Stimulated activated CD4-positive, alpha-beta T cell treated with anti-CD3 and anti-CD28 coated beads, Interleukin-1b, Interleukin-23, amount 100 ng/mL, for 24 hours (primary cell): ENCODE measurements at regions not wholly inside any gene's neighbourhood (a gene's known extent, or its start where the extent isn't known, plus 50 kb on each side); places are given as distances from the start of the nearest gene placed in this dataset.

ENCODE experiments used
- DNase-seq, 4 experiments: peaks; one replicate each; pipeline ENCODE4 v3.0.0-alpha.2; 2020; ENCODE audit warnings: low read depth in 4 of 4, low spot score in 1 of 4

DNA sequence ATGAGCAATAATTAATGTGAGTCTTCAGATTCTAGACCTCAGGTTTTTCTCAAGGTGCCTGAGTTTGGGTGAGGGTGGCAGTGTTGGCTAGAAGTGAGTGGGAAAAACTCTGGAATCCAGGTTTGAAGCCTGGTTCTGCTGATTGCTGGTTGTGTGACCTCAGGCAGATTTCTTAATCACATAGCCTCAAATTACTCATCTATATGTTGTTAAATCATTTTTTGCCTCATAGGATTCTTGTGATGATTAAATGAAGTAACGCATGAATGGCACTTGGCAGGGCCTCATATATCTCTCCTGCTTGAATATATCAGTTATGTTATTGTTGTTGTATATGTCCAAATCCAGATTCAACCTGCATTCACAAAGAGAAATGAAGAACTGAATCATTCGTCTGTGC, 60.5 kb downstream of the NR2F2 start:
- no peak for DNase-seq

DNA sequence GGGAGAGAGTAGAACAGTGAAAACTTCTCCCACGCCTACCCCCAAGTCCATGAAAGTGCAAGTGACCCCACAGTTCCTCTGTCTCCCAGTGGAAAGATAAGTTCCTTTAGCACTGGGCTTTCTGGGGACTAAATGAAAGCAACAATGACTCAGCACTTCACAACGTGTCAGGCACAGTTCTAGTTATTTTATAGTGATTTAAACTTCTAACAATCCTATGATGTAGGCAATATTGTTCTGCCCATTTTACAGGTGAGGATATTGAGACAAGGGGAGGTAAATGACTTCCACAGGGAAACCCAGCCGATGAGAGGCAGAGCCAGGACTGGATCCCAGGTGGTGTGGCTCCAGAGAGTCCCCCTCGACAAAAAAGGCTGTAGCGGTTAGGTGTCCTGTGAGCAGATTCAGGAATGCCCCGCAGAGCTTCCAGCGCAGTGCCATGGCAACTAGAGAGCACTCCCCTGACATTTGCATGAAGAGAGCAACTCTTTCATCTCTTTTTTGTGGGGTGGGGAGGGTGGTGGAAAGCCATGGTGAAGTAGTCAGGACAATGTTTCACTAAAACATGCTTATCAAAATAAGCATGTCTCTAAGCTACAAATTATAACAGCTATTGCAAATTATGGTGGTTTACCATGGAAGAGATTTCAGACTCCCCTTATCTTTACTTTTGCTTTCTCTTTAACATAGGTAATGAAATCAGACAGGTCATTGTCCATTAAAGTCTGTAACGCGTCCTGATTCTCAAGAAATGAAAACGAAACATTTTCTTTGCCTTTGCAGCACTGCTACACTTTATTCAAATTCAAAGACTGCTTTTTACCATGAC, 62.1 kb downstream of the NR2F2 start:
- DNase-seq: no peak

DNA sequence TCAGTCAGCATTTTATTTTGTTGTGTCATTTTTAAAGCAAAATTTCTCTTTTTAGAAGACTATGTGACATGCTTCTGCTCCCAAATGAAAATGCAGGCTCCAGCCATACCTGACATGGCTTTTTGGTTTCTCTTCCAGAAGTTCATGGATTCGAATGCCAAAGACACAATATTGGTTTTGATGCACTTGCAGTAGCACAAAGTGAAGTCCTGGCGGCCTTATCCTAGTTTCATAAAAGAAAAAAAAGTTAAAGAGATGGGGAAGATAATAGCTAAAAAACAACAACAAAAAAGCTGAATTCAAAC, 62.7 kb downstream of the NR2F2 start:
- DNase-seq: no peak

DNA sequence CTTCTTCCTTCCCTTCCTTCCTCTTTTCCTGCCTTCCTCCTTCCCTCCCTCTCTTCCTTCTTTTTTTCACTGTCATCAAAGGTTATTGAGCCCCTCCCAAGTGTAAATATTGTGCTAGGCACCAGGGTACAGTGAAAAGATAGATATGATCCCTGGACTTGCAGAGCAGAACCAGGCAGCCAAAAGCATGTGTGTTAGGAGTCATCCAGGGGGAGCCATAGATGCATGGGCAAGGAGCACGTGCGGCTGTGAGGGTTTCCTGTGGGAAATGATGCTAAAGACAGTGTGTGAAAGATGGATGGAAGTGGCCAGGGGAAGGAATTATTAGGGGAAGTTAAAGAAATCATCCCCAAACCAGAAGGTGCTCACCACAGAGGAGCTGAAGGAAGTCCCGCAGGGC, 65.2 kb downstream of the NR2F2 start:
- no peak for DNase-seq

DNA sequence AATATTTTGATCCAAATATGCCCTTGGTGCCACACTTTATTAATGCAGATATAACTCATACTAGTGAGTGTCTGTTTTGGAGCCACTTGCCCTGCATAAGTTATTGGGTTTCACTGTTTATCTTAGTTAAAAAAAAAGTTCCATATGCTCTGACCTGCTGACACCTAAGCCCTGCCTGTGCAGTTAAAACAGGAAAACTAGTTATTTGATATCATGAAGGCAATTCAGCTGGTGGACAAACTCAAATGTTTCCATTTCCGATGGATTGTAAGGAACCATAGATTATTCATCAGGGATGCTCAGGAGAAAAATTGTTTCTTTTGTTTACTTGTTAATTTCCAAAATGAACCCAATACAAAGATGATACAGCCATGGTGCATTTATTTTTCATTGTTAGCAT, 68.3 kb downstream of the NR2F2 start:
- no peak for DNase-seq

DNA sequence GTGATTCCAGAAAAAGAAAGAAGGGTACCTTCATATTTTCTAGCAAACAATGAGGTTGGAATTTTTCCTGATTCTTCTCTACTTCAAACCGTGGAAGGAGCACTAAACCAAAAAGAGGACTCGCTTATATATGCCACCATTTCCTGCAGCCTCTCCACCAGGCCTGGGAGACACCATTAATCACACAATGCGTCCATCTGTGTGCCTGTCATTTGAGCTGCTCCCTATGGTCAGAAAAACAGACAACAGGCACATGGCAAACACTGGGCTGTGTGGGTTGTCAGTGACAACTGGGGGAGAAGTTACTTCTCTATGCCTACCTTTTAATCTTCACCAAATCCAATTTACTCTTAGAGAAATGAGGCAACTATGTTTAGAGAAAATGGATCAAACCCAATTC, 71.9 kb downstream of the NR2F2 start:
- DNase-seq: no peak

DNA sequence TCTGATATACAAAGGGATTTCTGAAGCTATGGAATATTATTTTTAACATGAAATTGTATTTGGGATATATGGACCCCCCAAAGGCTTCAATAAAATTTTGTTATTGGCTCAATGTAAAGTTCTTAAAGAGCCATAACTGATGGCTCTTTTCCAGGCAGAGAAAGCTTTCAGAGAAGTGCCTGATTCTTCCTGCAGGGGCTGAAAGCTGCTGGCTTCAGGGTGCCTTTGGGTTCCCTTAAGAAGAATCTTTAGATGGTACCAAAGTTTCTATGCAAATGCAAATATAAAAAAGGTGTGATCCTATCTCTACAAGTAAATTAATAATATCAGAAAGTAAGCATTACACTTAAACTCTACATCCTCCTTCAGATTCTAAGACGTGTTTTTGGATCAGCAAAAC, 72.6 kb downstream of the NR2F2 start:
- no peak for DNase-seq

DNA sequence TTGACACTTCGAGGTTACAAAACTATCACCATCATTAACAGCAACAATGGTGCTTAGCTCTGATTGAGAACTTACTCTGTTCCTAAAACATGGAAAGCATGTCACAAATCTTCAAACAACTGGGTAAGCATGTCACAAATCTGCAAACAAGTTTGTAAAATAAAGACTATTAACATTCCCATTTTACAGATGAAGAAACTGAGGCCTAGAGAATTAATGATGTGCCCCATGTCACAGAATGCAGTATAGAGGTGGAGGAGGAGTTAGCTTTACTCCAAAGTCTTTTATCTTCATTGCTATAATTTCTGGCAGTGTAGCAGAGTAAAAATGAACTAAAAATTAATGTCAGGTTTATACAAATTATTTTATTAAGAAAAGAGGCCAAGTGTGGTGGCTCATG, 73.4 kb downstream of the NR2F2 start:
- DNase-seq: no peak

DNA sequence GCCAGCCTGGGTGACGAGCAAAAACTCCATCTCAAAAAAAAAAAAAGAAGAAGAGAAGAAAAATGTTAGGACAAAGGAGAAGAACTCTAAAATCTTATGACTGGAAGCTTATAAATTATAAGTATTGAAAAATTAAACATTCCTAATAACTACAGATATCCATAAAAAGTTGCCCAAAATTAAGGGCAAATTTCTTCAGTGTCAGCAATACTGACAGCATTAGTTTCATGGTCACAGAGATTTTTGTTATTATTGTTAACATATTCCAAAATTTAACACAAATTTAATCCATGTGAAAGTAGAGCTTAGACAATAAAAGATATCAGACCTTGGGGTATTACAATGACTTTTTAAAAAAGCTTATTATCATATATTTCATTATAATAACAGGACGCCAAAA, 74.1 kb downstream of the NR2F2 start:
- no peak for DNase-seq

DNA sequence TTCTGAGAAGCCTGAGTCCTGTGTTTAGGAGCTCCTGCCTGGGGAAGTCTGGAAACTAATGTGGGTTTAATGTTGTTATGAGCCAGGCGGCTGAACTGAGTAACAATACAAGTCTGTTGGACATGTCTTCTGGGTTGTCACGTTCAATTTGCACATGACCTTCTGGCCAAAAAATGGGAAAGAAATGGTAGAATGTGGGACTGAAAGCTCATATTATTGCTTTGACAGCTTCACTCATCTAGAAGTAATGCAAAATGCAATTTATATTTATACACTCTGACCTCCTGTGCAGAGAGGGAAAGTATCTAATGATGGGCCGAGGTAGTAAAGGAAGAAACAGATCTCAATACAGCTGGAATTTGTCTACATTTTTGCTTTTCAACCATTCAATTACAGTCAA, 75.8 kb downstream of the NR2F2 start:
- DNase-seq: no peak

DNA sequence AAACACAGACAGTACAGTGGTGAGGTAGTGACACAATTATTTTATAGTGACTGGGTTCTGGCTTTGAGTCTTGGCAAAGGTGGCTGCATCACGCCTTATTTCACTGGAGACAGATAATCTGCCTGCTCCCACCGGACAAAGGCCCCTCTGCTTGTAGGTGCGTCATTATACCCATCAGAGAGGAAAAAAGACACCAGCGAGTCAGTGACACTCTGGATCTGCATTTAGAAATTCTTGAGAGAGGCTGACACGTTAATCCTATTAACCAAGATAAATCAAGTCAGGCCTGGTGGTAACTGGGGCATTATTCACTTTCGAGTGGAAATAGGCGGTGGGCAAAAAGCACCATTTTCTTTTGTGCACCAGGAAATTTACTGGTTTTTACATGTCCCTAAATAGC, 76.2 kb downstream of the NR2F2 start:
- DNase-seq: no peak

DNA sequence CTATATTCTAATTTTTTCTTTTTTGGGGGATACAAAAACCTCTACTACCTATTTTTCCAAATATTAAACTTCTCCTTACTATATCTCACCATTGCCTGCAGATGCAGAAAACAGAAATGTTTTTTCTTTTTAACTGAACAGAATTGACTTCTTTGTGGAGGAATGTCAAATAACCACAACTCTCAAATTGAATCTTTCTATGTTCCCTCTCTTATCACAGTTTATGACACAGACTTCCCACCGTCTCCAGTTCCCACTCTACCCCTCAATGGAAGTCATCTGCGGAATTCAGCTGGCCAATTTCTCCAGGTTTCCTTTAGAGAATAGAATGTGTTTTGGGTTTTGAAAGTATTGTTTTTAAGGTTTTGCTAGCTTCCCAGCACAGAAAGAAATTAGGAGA, 77.0 kb downstream of the NR2F2 start:
- DNase-seq: no peak

DNA sequence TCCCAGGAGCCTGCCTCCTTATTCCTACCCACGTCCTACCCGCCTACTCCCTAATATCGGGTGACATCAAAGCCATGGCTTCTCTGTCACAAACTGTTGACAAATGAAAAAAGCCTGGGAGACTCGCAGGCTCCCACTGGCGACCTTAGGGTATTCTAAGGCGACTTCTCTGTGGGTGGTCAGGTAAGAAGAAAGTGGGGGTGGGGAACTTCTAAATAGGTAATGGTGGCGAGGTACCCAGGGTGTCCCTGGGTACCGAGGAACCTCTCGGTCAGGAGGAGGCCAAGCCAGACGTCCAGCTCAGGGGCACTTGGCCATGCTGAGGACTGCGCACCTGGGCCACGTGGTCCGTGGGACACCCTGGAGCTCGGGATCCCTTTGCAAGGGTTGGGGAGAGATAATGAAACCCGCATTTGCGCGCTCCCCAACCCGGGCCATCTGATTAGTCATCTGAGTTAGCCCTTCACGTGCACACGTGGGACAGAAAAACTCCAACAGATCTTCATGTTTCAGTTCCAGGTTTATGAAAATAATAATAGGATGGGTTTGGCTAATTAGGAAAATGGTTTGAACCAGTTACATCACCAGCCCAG, 78.2 kb downstream of the NR2F2 start:
- DNase-seq: no peak

DNA sequence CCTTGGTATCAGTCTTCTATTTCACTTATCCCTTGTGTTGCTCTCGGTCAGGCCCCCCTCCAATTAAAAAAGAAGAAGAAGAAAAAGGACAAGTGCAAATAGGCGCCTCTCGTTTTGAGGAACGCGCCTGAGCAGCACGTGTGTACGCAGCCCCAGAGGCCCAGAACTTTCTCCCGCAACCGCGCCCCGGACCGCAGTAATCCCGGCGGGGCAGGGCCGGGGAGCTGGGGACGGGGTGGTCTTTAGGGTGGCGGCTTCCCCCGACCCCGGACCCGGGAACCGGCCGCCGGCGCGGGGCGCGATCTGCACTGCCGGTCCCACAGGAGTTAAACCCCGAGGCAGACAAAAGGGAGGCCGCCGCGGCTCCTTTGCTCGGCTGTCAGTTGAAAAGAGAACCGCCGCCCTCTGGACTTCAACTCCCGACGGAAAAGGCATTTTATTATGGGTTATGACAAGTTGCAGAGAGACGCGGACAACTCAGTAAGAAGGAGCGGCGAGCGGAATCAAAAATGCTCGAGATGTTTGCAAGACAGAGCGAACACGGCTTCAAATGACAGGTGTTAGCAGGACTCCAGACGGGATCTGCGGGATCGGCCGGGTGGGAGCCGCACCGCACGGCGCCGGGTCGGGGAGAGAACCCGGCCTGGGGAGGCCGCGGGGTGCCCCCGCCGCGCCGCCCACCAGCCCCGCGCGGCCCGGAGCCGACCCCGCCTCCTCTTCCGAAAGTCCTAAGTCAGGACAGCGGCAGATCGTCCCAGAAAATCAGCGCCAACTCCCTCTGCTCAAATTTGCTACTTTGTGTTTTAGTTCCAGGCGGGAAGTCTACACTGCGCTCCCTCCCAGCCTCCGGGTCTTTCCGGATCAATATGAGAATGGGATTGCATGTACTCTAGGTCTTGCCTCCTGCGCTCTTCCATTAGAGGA, 79.0 kb downstream of the NR2F2 start:
- no peak for DNase-seq

DNA sequence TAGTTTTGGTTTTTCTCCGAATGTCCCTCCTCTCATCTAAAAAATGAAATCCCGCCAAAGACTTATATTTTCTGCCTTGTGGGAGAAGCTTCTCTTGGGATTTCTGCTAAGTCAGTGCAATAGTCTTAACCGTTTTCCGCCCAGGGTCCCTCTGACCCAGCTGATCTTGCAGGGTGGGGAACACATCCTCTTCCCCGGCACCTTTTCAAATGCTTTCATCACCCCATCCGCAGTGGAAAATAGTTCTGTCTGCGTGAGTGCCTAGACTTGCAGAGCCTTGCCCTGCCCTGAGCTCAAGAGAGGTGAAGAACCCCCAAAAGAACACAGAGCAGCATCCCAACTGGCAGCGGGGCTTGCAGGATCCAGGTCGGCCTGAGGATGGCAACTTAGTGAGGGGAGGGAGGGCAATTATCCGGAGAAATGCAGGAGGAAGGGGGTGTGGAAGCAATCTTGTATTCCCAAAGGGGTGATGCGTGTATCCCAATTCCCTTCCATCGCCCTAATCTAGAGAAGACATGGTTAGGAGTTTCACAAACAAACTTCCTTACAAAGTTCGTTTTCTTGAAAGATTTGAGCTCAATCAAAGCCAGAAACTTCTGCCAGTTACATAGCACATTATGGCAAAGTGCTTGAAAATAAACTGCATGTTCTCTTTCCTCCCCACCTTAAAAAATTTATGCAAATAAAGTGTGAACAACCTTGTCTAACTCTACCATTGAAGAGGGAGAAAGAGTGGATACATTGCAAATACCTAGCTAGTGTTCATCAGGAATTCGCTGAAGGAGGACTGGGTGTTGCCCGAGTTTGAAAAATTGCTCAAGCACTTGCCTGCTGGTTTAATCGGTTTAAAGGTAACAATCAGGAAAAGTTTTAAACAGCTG, 79.9 kb downstream of the NR2F2 start:
- DNase-seq: no peak

DNA sequence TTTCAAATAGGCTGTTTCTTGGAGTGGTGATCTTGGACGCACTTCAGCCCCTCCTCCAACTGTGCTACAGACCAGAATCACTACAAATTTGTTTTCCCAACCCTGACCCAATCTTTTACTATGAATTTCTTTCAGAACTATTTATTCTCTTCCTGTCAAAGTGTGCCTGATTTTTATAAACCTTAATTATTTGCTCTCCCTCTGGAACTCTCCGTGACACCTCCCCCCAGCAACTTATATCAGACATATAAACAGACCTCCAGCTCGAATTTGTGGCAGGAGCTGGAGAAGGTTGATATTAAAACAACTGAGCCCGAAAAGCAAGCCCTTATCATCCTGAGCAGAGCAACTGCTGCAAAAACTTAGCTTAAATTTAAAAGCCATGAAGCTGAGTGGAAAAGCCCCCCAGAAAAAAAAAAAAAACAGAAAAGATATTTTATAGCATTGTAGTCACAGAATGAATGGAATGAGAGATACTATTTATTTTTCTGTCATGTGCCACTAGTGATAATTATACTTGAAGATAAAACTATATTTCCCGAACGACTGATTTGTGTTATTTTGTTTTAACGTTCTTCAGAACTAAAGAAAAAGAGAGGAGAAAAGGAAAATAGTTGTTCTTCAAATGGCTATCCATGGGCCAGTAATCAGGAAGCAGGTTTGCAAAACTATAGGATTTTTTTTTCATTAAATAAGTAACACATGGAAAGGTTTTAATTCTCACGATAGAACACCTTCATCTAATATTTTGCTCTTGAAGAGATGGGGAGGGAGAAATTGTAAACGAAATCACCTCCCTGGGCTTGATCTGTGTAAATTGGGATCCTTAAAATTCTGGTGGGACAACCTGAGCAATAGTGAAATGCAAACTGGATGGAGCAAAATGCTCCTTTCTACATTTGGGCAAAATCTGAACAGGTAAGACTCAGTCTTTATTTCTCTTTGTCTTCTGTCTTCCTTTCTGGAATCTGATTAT, 80.8 kb downstream of the NR2F2 start:
- DNase-seq: no peak

DNA sequence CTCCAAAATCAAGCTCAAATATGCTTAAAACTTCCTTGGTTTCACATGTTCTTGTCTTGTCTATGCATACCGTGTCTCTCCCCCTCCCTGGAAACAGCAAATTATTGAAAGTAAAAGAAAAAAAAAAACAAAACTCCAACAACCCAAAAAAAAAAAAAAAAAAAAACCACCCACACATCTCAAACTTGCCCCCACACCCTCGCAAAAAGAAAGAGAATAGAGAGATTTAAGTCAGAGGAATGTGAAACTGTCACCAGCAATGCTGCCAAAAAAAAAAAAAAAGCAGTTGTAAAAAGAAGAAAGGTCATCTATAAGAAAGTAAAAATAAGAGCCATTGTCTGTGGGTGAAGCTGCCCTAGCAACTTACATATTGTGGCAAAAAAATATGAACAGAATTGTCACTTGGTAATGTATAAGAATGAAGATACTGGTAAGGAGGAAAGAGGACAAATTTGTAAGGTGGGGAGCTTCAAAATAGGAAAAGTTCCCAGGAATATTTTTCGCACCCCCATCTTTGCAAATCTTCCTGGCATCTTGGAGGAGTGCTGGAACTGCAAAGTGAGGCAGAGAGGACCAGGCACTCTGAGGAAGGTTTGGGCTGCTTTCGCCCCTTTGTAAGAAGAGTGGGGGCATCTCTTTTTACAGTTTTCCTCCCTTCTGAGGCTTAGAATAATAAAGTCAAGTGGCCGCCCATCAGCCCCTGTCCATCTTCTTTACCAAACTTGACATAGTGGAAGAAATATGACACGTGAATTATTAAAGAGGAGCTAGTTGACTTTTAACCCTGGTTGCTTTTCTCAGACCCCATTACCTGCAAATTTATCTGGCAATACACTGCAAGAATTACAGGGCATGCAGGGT, 81.8 kb downstream of the NR2F2 start:
- no peak for DNase-seq

DNA sequence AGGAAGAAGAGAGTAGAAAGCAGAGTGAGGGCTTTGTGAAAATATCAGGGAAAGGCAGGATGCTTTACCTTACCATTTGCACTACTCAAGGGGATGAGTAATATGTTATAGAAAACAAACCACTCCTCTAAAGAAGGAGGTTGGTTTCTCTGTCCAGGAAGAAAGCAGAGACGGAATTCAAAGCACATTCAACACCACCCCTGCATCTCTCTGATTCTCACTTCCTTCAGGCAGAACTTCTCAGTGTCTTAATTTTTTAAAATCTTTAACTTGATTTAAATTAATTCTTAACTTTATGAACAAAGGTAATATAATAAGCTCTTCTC, 82.4 kb downstream of the NR2F2 start:
- DNase-seq: no peak

DNA sequence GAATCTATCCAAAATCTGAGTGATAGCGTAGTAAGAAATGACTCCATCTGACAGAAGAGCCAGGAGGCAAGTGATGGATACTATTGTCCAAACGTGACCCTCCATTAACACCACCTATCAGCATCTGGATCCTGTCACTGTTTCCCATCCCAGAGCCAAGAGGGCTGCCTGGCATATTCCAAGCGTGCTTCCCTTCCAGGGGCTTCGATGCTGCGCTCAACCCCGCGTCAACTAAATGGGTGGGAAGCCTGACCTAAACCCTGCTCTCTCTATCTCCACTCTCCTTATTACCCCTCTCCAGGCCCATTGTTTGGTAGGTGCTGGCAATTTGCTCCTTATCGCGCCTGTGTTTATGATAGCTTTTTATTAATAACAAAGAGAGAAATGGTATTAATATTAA, 83.2 kb downstream of the NR2F2 start:
- no peak for DNase-seq
